Nephron (organoid): ENCODE measurements at regions not wholly inside any gene's neighbourhood (a gene's known extent, or its start where the extent isn't known, plus 50 kb on each side); places are given as distances from the start of the nearest gene placed in this dataset.

ENCODE experiments used
- H3K27ac Mint-ChIP-seq, 3 experiments: 2 replicates each; pipeline ENCODE4 v1.8.0; 2020; ENCODE audit warnings: mixed read lengths in 3 of 3, mild to moderate bottlenecking in 2 of 3, moderate library complexity in 1 of 3
- H3K27me3 Mint-ChIP-seq: 2 replicates; pipeline ENCODE4 v1.8.0; 2021; ENCODE audit warnings: low read depth, mild to moderate bottlenecking, moderate library complexity, mixed read lengths
- H3K36me3 Mint-ChIP-seq: 2 replicates; pipeline ENCODE4 v1.8.0; 2020; ENCODE audit warnings: low read depth, mixed read lengths
- H3K4me1 Mint-ChIP-seq: 2 replicates; pipeline ENCODE4 v1.8.0; 2020; ENCODE audit warnings: mixed read lengths
- H3K4me3 Mint-ChIP-seq, 3 experiments: 2 replicates each; pipeline ENCODE4 v1.8.0; 2020; ENCODE audit warnings: mild to moderate bottlenecking in 3 of 3, mixed read lengths in 3 of 3, moderate library complexity in 2 of 3
- H3K9me3 Mint-ChIP-seq: 2 replicates; pipeline ENCODE4 v1.8.0; 2020; ENCODE audit warnings: mixed read lengths
- CTCF ChIP-seq, 3 experiments: fragments of 200-600 bp; sonication (generic); IDR thresholded peaks; one replicate each; pipeline ENCODE4 v1.5.0; 2021; ENCODE audit warnings: antibody characterized with exemption in 3 of 3; ENCODE audit not compliant: unreplicated experiment in 3 of 3

GRCh38 chr15:96440978-96441377, 110.5 kb downstream of the NR2F2 start:
- Mint-ChIP-seq H3K27me3 (peaks cover 14% of the 10 kb centered on the region), H3K4me1 (no peaks in the 10 kb centered on the region), H3K27ac (no peak overlapping the region), H3K36me3 (no peaks in the 10 kb centered on the region), H3K4me3 (no peak overlapping the region), H3K9me3 (peaks cover 5% of the 10 kb centered on the region)
- TF ChIP-seq CTCF (IDR thresholded peaks at IDR 0.05; ENCODE audit: unreplicated experiment in 3 of 3): no peak

DNA sequence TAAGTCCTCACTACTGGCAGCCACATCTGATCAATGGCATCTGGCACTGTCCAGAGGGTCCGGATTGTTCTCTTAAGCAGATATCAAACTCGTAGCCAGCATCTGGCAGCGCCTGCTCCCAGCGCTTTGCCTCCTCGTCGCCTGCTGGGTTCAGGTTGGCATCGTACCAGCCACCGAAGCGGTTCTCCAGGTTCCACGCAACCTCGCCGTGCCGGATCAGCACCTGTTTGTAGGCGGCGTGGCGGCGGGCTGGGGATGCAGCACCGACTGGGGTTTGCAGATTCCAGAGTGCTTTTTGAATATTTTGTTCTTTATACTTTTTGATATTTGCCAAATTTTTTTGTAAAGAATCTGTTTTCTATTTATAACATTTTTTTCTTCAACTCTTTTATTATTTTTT, 111.6 kb downstream of the NR2F2 start:
- Mint-ChIP-seq H3K27ac (no peak overlapping the region), H3K4me1 (no peaks in the 10 kb centered on the region), H3K4me3 (no peak overlapping the region), H3K36me3 (no peaks in the 10 kb centered on the region), H3K27me3 (peaks cover 14% of the 10 kb centered on the region), H3K9me3 (peaks cover 5% of the 10 kb centered on the region)
- no peak for TF ChIP-seq CTCF (IDR thresholded peaks at IDR 0.05; ENCODE audit: unreplicated experiment in 3 of 3)

- no peaks in the 10 kb centered on the region for H3K4me1 Mint-ChIP-seq
- no peaks in the 10 kb centered on the region for H3K36me3 Mint-ChIP-seq
- no peak overlapping the region for H3K4me3 Mint-ChIP-seq
- peaks cover 8% of the 10 kb centered on the region for H3K27me3 Mint-ChIP-seq
- H3K27ac Mint-ChIP-seq: no peak overlapping the region
- TF ChIP-seq CTCF (IDR thresholded peaks at IDR 0.05; ENCODE audit: unreplicated experiment in 3 of 3): no peak
- H3K9me3 Mint-ChIP-seq: peaks cover 5% of the 10 kb centered on the region
Observed at GRCh38 chr15:96444865-96445264, 114.4 kb downstream of the NR2F2 start.

DNA sequence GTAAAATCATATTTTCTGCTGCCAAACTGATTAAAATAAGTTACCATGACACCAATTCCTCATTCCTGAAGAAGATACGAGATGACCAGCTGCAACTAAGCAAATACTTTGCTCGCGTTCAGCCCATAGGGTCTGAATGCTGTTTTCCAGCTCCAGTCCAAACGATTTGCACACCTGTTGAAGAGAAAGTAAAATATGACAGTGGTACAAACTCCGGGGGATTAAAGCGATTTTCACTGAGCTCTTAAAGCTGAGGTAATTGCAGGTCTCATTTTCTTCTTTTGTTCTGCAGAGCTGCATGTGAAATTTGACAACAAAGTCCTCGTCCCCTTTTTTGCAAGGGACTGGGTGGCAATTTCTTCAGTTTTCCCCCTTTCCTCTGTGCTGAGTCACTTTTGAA, 118.4 kb downstream of the NR2F2 start:
- Mint-ChIP-seq H3K36me3 (no peaks in the 10 kb centered on the region), H3K4me3 (no peak overlapping the region)

DNA sequence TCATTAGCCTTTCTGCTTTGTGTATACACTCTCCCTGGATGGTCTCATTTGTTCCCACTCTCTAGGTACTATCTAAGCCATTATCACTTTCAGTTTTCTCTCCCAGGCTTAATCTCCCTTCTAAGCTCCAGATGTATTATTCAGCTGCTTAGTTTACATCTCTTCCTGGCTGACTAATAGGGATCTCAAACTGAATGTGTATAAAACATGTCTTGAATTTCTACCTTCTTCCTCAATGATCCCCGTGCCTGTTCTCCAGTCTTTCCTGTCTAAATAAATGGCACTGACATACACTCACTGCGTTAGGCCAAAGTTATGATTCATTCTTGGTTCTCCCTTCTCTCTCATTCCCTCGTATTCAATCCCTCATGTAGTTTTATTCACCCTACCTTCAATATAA, 127.3 kb downstream of the NR2F2 start:
- H3K27ac Mint-ChIP-seq: no peak overlapping the region
- H3K27me3 Mint-ChIP-seq: peaks cover 1% of the 10 kb centered on the region
- TF ChIP-seq CTCF (IDR thresholded peaks at IDR 0.05; ENCODE audit: unreplicated experiment in 3 of 3): no peak
- H3K9me3 Mint-ChIP-seq: no peaks in the 10 kb centered on the region
- H3K36me3 Mint-ChIP-seq: no peaks in the 10 kb centered on the region
- H3K4me3 Mint-ChIP-seq: no peak overlapping the region
- H3K4me1 Mint-ChIP-seq: no peaks in the 10 kb centered on the region

More for the DNA sequence above, 118.4 kb downstream of the NR2F2 start:
- no peak for TF ChIP-seq CTCF (IDR thresholded peaks at IDR 0.05; ENCODE audit: unreplicated experiment in 3 of 3)
- H3K9me3 Mint-ChIP-seq: no peaks in the 10 kb centered on the region
- H3K27me3 Mint-ChIP-seq: peaks cover 10% of the 10 kb centered on the region
- no peak overlapping the region for H3K27ac Mint-ChIP-seq
- H3K4me1 Mint-ChIP-seq: no peaks in the 10 kb centered on the region

DNA sequence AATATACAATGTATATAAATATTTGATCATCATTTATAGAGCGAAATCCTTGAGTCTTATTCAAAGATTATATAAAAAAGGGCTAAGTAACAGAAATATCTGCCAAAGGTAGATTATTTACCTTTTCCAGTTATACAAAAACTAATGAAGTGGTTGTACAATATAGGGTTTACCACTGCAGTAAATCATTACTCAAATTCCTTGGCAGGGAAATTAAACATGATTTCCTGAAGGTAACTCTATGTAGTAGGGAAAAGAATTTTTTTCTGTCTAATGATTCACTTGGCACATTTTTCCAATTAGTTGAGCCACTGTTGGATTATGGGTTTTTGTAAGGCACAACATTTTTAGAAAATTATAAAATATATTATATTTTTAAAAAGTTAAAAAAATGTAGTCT, 129.6 kb downstream of the NR2F2 start:
- Mint-ChIP-seq H3K27ac (no peak overlapping the region), H3K4me3 (no peak overlapping the region), H3K36me3 (no peaks in the 10 kb centered on the region), H3K9me3 (no peaks in the 10 kb centered on the region), H3K27me3 (no peaks in the 10 kb centered on the region), H3K4me1 (no peaks in the 10 kb centered on the region)
- TF ChIP-seq CTCF (IDR thresholded peaks at IDR 0.05; ENCODE audit: unreplicated experiment in 3 of 3): no peak
